Ascending aorta (tissue), 2 donors: ENCODE measurements at regions not wholly inside any gene's neighbourhood (a gene's known extent, or its start where the extent isn't known, plus 50 kb on each side); places are given as distances from the start of the nearest gene placed in this dataset.

Source experiments
- DNase-seq, 2 donors: peaks; one replicate each; pipeline ENCODE4 v3.0.0-alpha.2; 2019; ENCODE audit warnings: low spot score in 2 of 2
- H3K27ac ChIP-seq, 2 donors: fragments of 200-600 bp; sonication (generic); one replicate each; pipeline ENCODE4 v1.5.1; 2016 to 2017; ENCODE audit warnings: mild to moderate bottlenecking in 1 of 2
- H3K27me3 ChIP-seq: fragments of 200-600 bp; sonication (generic); one replicate; pipeline ENCODE4 v1.5.1; 2017
- H3K36me3 ChIP-seq, 2 donors: fragments of 200-600 bp; sonication (generic); one replicate each; pipeline ENCODE4 v1.5.1; 2016
- H3K4me1 ChIP-seq, 2 donors: fragments of 200-600 bp; sonication (generic); one replicate each; pipeline ENCODE4 v1.5.1; 2016 to 2017; ENCODE audit warnings: mild to moderate bottlenecking in 1 of 2
- H3K4me3 ChIP-seq, 2 donors: fragments of 200-600 bp; sonication (generic); one replicate each; pipeline ENCODE4 v1.5.1; 2016 to 2017; ENCODE audit warnings: mild to moderate bottlenecking in 1 of 2
- H3K9me3 ChIP-seq, 2 donors: fragments of 200-600 bp; sonication (generic); one replicate each; pipeline ENCODE4 v1.5.1; 2016
- CTCF ChIP-seq, 3 experiments: fragments of 200-600 bp in 2 of 3; fragments of 450-650 bp in 1 of 3; sonication (generic) in 2 of 3; IDR thresholded peaks; one replicate each; pipeline ENCODE4 v1.5.1; 2016 to 2019; ENCODE audit warnings: antibody characterized with exemption in 3 of 3, mild to moderate bottlenecking in 1 of 3, moderate library complexity in 1 of 3
- intact Hi-C: fragments of 100-400 bp; cut with DNase I; formaldehyde crosslinking; loops from one replicate; pipeline ENCODE4 v1.15.1; 2023

GRCh38 chr6:71621918-71622519 is 264.3 kb upstream of the RIMS1 start:
- DNase-seq = no peak
- intact Hi-C loops = loop anchor here (5.0 kb wide), 2 partner anchors 265 to 460 kb away; partner anchors contain the start of gene RIMS1
- Histone ChIP-seq H3K4me3 (no peak overlapping the region), H3K27ac (no peak overlapping the region), H3K27me3 (no peaks in the 10 kb centered on the region), H3K36me3 (no peaks in the 10 kb centered on the region), H3K4me1 (no peaks in the 10 kb centered on the region), H3K9me3 (peaks cover 0 to 4% of the 10 kb centered on the region in 2 donors)
- peak in 2 of 3 experiments; percentile 40 to 54 for TF ChIP-seq CTCF (IDR thresholded peaks at IDR 0.05)

- H3K36me3 ChIP-seq = no peaks in the 10 kb centered on the region
- H3K4me1 ChIP-seq = no peaks in the 10 kb centered on the region
- no peak for TF ChIP-seq CTCF (IDR thresholded peaks at IDR 0.05)
- no peak overlapping the region for H3K4me3 ChIP-seq
- no peaks in the 10 kb centered on the region for H3K27me3 ChIP-seq
- intact Hi-C loops = no loop called here
- no peak for DNase-seq
- no peak overlapping the region for H3K27ac ChIP-seq
- H3K9me3 ChIP-seq = no peaks in the 10 kb centered on the region
These were observed 244.2 kb upstream of the RIMS1 start for GRCh38 chr6:71642120-71642519.

GRCh38 chr6:71642793-71643192 is 243.6 kb upstream of the RIMS1 start:
- no peak overlapping the region for H3K27ac ChIP-seq
- intact Hi-C loops = no loop called here
- no peaks in the 10 kb centered on the region for H3K4me1 ChIP-seq
- H3K9me3 ChIP-seq = peaks cover 0 to 6% of the 10 kb centered on the region in 2 donors
- TF ChIP-seq CTCF (IDR thresholded peaks at IDR 0.05) = no peak
- H3K27me3 ChIP-seq = no peaks in the 10 kb centered on the region
- H3K36me3 ChIP-seq = no peaks in the 10 kb centered on the region
- no peak for DNase-seq
- no peak overlapping the region for H3K4me3 ChIP-seq

- no peak for TF ChIP-seq CTCF (IDR thresholded peaks at IDR 0.05)
- no peaks in the 10 kb centered on the region for H3K27me3 ChIP-seq
- H3K9me3 ChIP-seq = peaks cover 0 to 7% of the 10 kb centered on the region in 2 donors
- no peak overlapping the region for H3K4me3 ChIP-seq
- H3K27ac ChIP-seq = no peak overlapping the region
- H3K36me3 ChIP-seq = no peaks in the 10 kb centered on the region
- intact Hi-C loops = no loop called here
- H3K4me1 ChIP-seq = no peaks in the 10 kb centered on the region
- no peak for DNase-seq
These were observed 241.1 kb upstream of the RIMS1 start for GRCh38 chr6:71645299-71645698.

GRCh38 chr6:71649915-71650314 is 236.4 kb upstream of the RIMS1 start:
- Histone ChIP-seq H3K36me3 (no peaks in the 10 kb centered on the region), H3K4me1 (no peaks in the 10 kb centered on the region), H3K27ac (no peak overlapping the region), H3K27me3 (no peaks in the 10 kb centered on the region), H3K9me3 (peaks cover 0 to 7% of the 10 kb centered on the region in 2 donors), H3K4me3 (no peak overlapping the region)
- no peak for TF ChIP-seq CTCF (IDR thresholded peaks at IDR 0.05)
- no peak for DNase-seq
- intact Hi-C loops = no loop called here

- TF ChIP-seq CTCF (IDR thresholded peaks at IDR 0.05) = no peak
- no peaks in the 10 kb centered on the region for H3K36me3 ChIP-seq
- intact Hi-C loops = no loop called here
- peaks cover 0 to 3% of the 10 kb centered on the region in 2 donors for H3K4me1 ChIP-seq
- H3K27me3 ChIP-seq = no peaks in the 10 kb centered on the region
- DNase-seq = no peak
- no peak overlapping the region for H3K27ac ChIP-seq
- peaks cover 0 to 7% of the 10 kb centered on the region in 2 donors for H3K9me3 ChIP-seq
- H3K4me3 ChIP-seq = no peak overlapping the region
These were observed 234.7 kb upstream of the RIMS1 start for GRCh38 chr6:71651636-71652035.
